Erythroblast (primary cell): ENCODE measurements at regions not wholly inside any gene's neighbourhood (a gene's known extent, or its start where the extent isn't known, plus 50 kb on each side); places are given as distances from the start of the nearest gene placed in this dataset.
"Not testable (repeated sequence)": the region's sequence is repeated elsewhere in the genome, so short reads cannot be mapped to it uniquely, and the experiment has no call there.

ENCODE experiments used
- GATA1 ChIP-seq: IDR thresholded peaks from 2 replicates; pipeline ENCODE4 v1.6.1; 2011; ENCODE audit warnings: low read depth, mild to moderate bottlenecking, control low read depth, low read length, moderate library complexity
- POLR2A ChIP-seq: IDR thresholded peaks from 2 replicates; pipeline ENCODE4 v1.6.1; 2011; ENCODE audit warnings: mild to moderate bottlenecking, low read length

- TF ChIP-seq POLR2A, GATA1: not testable (repeated sequence)
Observed at GRCh38 chr4:69360768-69361167, 80.5 kb downstream of the UGT2B28 start.
